Activated CD8-positive, alpha-beta T cell treated with anti-CD3 and anti-CD28 coated beads, Interleukin-2, amount 10 ng/mL, durations not matched to agents 7 days and 5 days (primary cell): ENCODE measurements at regions not wholly inside any gene's neighbourhood (a gene's known extent, or its start where the extent isn't known, plus 50 kb on each side); places are given as distances from the start of the nearest gene placed in this dataset.
"Not testable (repeated sequence)": the region's sequence is repeated elsewhere in the genome, so short reads cannot be mapped to it uniquely, and the experiment has no call there.

Experiments used
- ATAC-seq: fragments of 150-1000 bp; cut with Tn5 transposase; one replicate; pipeline ENCODE4 v1.10.0; 2021; ENCODE audit warnings: moderate library complexity
- CTCF ChIA-PET: fragments of 350-600 bp; sonication (Branson Sonifier 250); formaldehyde crosslinking; loops from one replicate; lab custom pipeline; 2021; ENCODE audit warnings: antibody characterized with exemption; lab: Charles Lee
- POLR2A ChIA-PET: fragments of 350-600 bp; sonication (Branson Sonifier 250); formaldehyde crosslinking; loops from one replicate; lab custom pipeline; 2021; ENCODE audit warnings: antibody characterized with exemption; lab: Charles Lee
- DNase-seq: peaks from one replicate; pipeline ENCODE4 v3.0.0-alpha.2; 2020
- H3K27ac Mint-ChIP-seq: one replicate; pipeline ENCODE4 v1.8.0; 2021; ENCODE audit warnings: mild to moderate bottlenecking, mixed read lengths
- H3K27me3 Mint-ChIP-seq: one replicate; pipeline ENCODE4 v1.8.0; 2021; ENCODE audit warnings: low read depth, mixed read lengths
- H3K36me3 Mint-ChIP-seq: one replicate; pipeline ENCODE4 v1.8.0; 2021; ENCODE audit warnings: low read depth, mixed read lengths
- H3K4me1 Mint-ChIP-seq: one replicate; pipeline ENCODE4 v1.8.0; 2021; ENCODE audit warnings: low read depth, mixed read lengths
- H3K4me3 Mint-ChIP-seq: one replicate; pipeline ENCODE4 v1.8.0; 2021; ENCODE audit warnings: mild to moderate bottlenecking, mixed read lengths
- H3K9me3 Mint-ChIP-seq: one replicate; pipeline ENCODE4 v1.8.0; 2022; ENCODE audit warnings: mixed read lengths; ENCODE audit not compliant: insufficient read depth

DNA sequence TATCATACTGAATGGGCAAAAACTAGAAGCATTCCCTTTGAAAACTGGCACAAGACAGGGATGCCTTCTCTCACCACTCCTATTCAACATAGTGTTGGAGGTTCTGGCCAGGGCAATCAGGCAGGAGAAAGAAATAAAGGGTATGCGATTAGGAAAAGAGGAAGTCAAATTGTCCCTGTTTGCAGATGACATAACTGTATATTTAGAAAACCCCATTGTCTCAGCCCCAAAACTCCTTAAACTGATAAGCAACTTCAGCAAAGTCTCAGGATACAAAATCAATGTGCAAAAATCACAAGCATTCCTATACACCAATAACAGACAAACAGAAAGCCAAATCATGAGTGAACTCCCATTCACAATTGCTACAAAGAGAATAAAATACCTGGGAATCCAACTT, 52.5 kb upstream of the CCDC71L start:
- H3K4me1 Mint-ChIP-seq, H3K36me3 Mint-ChIP-seq: not testable (repeated sequence)

GRCh38 chr7:106714590-106715442, 53.9 kb upstream of the CCDC71L start:
- H3K9me3 Mint-ChIP-seq, H3K36me3 Mint-ChIP-seq, DNase-seq, H3K27me3 Mint-ChIP-seq, POLR2A ChIA-PET, H3K4me1 Mint-ChIP-seq, H3K27ac Mint-ChIP-seq, H3K4me3 Mint-ChIP-seq, ATAC-seq, CTCF ChIA-PET: not testable (repeated sequence)

More for the DNA sequence above, 52.5 kb upstream of the CCDC71L start:
- DNase-seq, H3K27ac Mint-ChIP-seq, POLR2A ChIA-PET, H3K4me3 Mint-ChIP-seq, CTCF ChIA-PET, H3K9me3 Mint-ChIP-seq, ATAC-seq, H3K27me3 Mint-ChIP-seq: not testable (repeated sequence)

- H3K27me3 Mint-ChIP-seq: no peaks in the 10 kb centered on the region
- ChIA-PET CTCF (no interaction called here), POLR2A (no interaction called here)
- no peak for ATAC-seq
- H3K9me3 Mint-ChIP-seq: no peaks in the 10 kb centered on the region
- no peak overlapping the region for H3K27ac Mint-ChIP-seq
- no peak overlapping the region for H3K4me3 Mint-ChIP-seq
- H3K36me3 Mint-ChIP-seq: no peaks in the 10 kb centered on the region
- DNase-seq: no peak
- H3K4me1 Mint-ChIP-seq: peaks cover 2% of the 10 kb centered on the region
Observed at GRCh38 chr7:106715730-106716129, 54.8 kb upstream of the CCDC71L start.

- Mint-ChIP-seq H3K27me3 (no peaks in the 10 kb centered on the region), H3K9me3 (no peaks in the 10 kb centered on the region), H3K36me3 (no peaks in the 10 kb centered on the region), H3K27ac (no peak overlapping the region), H3K4me3 (no peak overlapping the region), H3K4me1 (peaks cover 2% of the 10 kb centered on the region)
- POLR2A ChIA-PET: interaction anchor here (1.4 kb wide), 1 partner anchor 119 kb away, joined by 4 read pairs; no protein-coding TSS in a partner anchor
- no peak for DNase-seq
- CTCF ChIA-PET: interaction anchor here (1.0 to 4.2 kb wide), 7 partner anchors 9 to 174 kb away, joined by 3 to 36 read pairs (median 4); partner anchors contain the start of gene CCDC71L
- ATAC-seq: no peak
Observed at GRCh38 chr7:106717254-106717954, 56.4 kb upstream of the CCDC71L start.

GRCh38 chr7:106717955-106718871, 57.3 kb upstream of the CCDC71L start:
- H3K36me3 Mint-ChIP-seq: no peaks in the 10 kb centered on the region
- POLR2A ChIA-PET: interaction anchor here (1.4 kb wide), 1 partner anchor 120 kb away, joined by 4 read pairs; no protein-coding TSS in a partner anchor
- ATAC-seq (peak; percentile 97), DNase-seq (peak; percentile 73)
- no peak overlapping the region for H3K27ac Mint-ChIP-seq
- no peak overlapping the region for H3K4me3 Mint-ChIP-seq
- no peaks in the 10 kb centered on the region for H3K27me3 Mint-ChIP-seq
- H3K4me1 Mint-ChIP-seq: peaks cover 2% of the 10 kb centered on the region
- CTCF ChIA-PET: interaction anchor here (1.3 to 4.2 kb wide), 6 partner anchors 12 to 175 kb away, joined by 3 to 36 read pairs (median 4); partner anchors contain the start of gene CCDC71L
- H3K9me3 Mint-ChIP-seq: no peaks in the 10 kb centered on the region

GRCh38 chr7:106720641-106721040, 59.7 kb upstream of the CCDC71L start:
- CTCF ChIA-PET: interaction anchor here (1.4 to 1.9 kb wide), 2 partner anchors 16 to 60 kb away, joined by 5 to 10 read pairs; partner anchors contain the start of gene CCDC71L
- no peaks in the 10 kb centered on the region for H3K9me3 Mint-ChIP-seq
- H3K4me1 Mint-ChIP-seq: peaks cover 2% of the 10 kb centered on the region
- DNase-seq (no peak), ATAC-seq (no peak)
- no peak overlapping the region for H3K4me3 Mint-ChIP-seq
- POLR2A ChIA-PET: interaction anchor here (0.7 kb wide), 1 partner anchor 9 kb away, joined by 3 read pairs; no protein-coding TSS in a partner anchor
- H3K36me3 Mint-ChIP-seq: no peaks in the 10 kb centered on the region
- H3K27me3 Mint-ChIP-seq: peaks cover 2% of the 10 kb centered on the region
- H3K27ac Mint-ChIP-seq: no peak overlapping the region

- H3K27ac Mint-ChIP-seq: no peak overlapping the region
- H3K27me3 Mint-ChIP-seq: peaks cover 2% of the 10 kb centered on the region
- POLR2A ChIA-PET: no interaction called here
- CTCF ChIA-PET: interaction anchor here (1.1 to 1.9 kb wide), 2 partner anchors 14 to 62 kb away, joined by 3 to 10 read pairs; partner anchors contain the start of gene CCDC71L
- no peaks in the 10 kb centered on the region for H3K36me3 Mint-ChIP-seq
- H3K4me3 Mint-ChIP-seq: no peak overlapping the region
- H3K9me3 Mint-ChIP-seq: no peaks in the 10 kb centered on the region
- DNase-seq (no peak), ATAC-seq (no peak)
- H3K4me1 Mint-ChIP-seq: peaks cover 2% of the 10 kb centered on the region
Observed at GRCh38 chr7:106721816-106722785, 61.1 kb upstream of the CCDC71L start.

DNA sequence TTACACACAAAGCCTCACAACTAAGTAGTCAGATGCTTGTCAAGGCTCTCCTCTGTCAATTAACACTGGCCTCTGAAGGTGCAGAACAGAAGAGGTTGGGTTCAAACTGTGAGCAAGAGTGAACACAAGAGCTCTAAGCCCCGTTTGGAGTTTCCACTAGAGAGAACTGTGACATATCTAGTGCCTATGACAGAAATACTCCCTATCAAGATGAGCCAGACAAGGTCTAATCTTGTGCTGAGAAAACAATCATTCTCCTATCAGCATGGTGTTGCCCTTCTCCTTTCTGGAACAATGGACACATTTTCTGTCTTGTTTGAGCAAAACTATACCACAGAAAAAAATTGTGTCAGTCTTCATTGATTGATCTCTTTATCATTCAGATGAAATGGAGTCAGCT, 62.4 kb upstream of the CCDC71L start:
- Mint-ChIP-seq H3K36me3 (no peaks in the 10 kb centered on the region), H3K27ac (no peak overlapping the region), H3K27me3 (peaks cover 2% of the 10 kb centered on the region), H3K4me1 (peaks cover 4% of the 10 kb centered on the region), H3K4me3 (no peak overlapping the region), H3K9me3 (no peaks in the 10 kb centered on the region)
- ATAC-seq (no peak), DNase-seq (no peak)
- ChIA-PET CTCF (interaction anchor here (1.1 kb wide), 1 partner anchor 63 kb away, joined by 3 read pairs; the partner anchor contains the start of gene CCDC71L), POLR2A (no interaction called here)

GRCh38 chr7:106729720-106730385, 68.9 kb upstream of the CCDC71L start:
- DNase-seq (no peak), ATAC-seq (no peak)
- peaks cover 25% of the 10 kb centered on the region for H3K4me1 Mint-ChIP-seq
- CTCF ChIA-PET: interaction anchor here (1.1 to 8.4 kb wide), 3 partner anchors 12 to 73 kb away, joined by 3 to 195 read pairs (median 5); partner anchors contain the start of gene CCDC71L
- H3K27me3 Mint-ChIP-seq: no peaks in the 10 kb centered on the region
- H3K4me3 Mint-ChIP-seq: no peak overlapping the region
- no peaks in the 10 kb centered on the region for H3K36me3 Mint-ChIP-seq
- H3K27ac Mint-ChIP-seq: no peak overlapping the region
- H3K9me3 Mint-ChIP-seq: no peaks in the 10 kb centered on the region
- POLR2A ChIA-PET: interaction anchor here (0.6 kb wide), 1 partner anchor 9 kb away, joined by 3 read pairs; no protein-coding TSS in a partner anchor

- H3K36me3 Mint-ChIP-seq: no peaks in the 10 kb centered on the region
- H3K4me3 Mint-ChIP-seq: no peak overlapping the region
- ATAC-seq (no peak), DNase-seq (no peak)
- POLR2A ChIA-PET: no interaction called here
- H3K27ac Mint-ChIP-seq: no peak overlapping the region
- H3K4me1 Mint-ChIP-seq: peaks cover 29% of the 10 kb centered on the region
- no peaks in the 10 kb centered on the region for H3K27me3 Mint-ChIP-seq
- CTCF ChIA-PET: interaction anchor here (0.8 to 8.4 kb wide), 3 partner anchors 13 to 74 kb away, joined by 3 to 195 read pairs (median 5); partner anchors contain the start of gene CCDC71L
- no peaks in the 10 kb centered on the region for H3K9me3 Mint-ChIP-seq
Observed at GRCh38 chr7:106731187-106731586, 70.2 kb upstream of the CCDC71L start.
